Neural progenitor cell (in vitro differentiated cells): ENCODE measurements at regions not wholly inside any gene's neighbourhood (a gene's known extent, or its start where the extent isn't known, plus 50 kb on each side); places are given as distances from the start of the nearest gene placed in this dataset.

ENCODE experiments used
- EZH2 ChIP-seq: fragments of 200-600 bp; sonication (generic); IDR thresholded peaks from 2 replicates; pipeline ENCODE4 v1.6.1; 2017; ENCODE audit warnings: antibody characterized with exemption, mild to moderate bottlenecking, moderate library complexity
- EZH2phosphoT487 ChIP-seq: fragments of 200-600 bp; sonication (generic); IDR thresholded peaks from 2 replicates; pipeline ENCODE4 v1.6.1; 2017; ENCODE audit warnings: antibody characterized with exemption
- TF ChIP-seq, protein P1 (sequence below): fragments of 200-600 bp; sonication (generic); IDR thresholded peaks from 2 replicates; pipeline ENCODE4 v1.5.1; 2017; ENCODE audit warnings: antibody characterized with exemption, mild to moderate bottlenecking

DNA sequence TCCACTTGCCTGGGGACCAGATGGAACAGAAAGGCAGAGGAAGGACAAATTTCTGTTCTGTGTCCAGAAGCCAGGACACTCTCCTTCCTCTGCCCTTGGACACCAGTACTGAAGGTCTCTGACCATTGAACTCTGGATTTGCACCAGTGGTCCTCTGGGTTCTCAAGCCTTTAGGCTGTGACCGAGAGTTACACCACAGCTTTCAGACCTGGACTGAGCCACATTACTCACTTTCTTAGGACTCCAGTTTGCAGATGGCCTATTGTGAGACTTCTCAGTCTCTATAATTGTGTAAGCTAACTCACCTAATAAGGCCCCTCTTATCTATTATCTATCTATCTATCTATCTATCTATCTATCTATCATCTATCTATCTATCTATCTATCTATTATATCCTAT lies 295.3 kb upstream of the GALNTL6 start:
- TF ChIP-seq, protein P1, sequence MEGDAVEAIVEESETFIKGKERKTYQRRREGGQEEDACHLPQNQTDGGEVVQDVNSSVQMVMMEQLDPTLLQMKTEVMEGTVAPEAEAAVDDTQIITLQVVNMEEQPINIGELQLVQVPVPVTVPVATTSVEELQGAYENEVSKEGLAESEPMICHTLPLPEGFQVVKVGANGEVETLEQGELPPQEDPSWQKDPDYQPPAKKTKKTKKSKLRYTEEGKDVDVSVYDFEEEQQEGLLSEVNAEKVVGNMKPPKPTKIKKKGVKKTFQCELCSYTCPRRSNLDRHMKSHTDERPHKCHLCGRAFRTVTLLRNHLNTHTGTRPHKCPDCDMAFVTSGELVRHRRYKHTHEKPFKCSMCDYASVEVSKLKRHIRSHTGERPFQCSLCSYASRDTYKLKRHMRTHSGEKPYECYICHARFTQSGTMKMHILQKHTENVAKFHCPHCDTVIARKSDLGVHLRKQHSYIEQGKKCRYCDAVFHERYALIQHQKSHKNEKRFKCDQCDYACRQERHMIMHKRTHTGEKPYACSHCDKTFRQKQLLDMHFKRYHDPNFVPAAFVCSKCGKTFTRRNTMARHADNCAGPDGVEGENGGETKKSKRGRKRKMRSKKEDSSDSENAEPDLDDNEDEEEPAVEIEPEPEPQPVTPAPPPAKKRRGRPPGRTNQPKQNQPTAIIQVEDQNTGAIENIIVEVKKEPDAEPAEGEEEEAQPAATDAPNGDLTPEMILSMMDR, result no peak
- TF ChIP-seq EZH2 (no peak), EZH2phosphoT487 (no peak)
